GM18867 (cell line): ENCODE measurements at regions not wholly inside any gene's neighbourhood (a gene's known extent, or its start where the extent isn't known, plus 50 kb on each side); places are given as distances from the start of the nearest gene placed in this dataset.
"Not testable (repeated sequence)": the region's sequence is repeated elsewhere in the genome, so short reads cannot be mapped to it uniquely, and the experiment has no call there.

ENCODE experiments used
- ATAC-seq: cut with Tn5 transposase; IDR thresholded peaks from one replicate; pipeline ENCODE4 v1.9.1; 2021; ENCODE audit warnings: mild to moderate bottlenecking, moderate library complexity; ENCODE audit not compliant: unreplicated experiment

DNA sequence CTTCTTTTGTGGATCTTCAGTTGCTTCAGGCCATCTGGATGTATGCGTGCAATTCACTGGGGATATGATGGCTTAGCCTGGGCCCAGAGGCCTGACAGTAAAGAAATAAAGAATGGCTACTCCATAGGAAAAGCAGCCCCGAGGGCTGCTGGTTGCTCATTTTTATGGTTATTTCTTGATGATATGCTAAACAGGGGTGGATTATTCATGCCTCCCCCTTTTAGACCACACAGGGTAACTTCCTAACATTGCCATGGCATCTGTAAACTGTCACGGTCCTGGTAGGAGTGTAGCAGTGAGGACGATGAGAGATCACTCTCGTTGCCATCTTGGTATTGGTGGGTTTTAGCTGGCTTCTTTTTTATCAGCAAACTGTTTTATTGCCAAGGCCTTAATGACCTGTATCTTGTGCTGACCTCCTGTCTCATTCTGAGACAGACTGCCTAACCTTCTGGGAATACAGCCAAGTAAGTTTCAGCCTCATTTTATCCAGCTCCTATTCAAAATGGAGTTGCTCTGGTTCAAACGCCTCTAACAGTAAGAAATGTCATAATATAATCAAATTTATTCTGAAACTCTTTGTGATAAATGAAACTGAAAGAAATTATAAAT is 60.5 kb downstream of the DSEL start:
- ATAC-seq, result no peak

DNA sequence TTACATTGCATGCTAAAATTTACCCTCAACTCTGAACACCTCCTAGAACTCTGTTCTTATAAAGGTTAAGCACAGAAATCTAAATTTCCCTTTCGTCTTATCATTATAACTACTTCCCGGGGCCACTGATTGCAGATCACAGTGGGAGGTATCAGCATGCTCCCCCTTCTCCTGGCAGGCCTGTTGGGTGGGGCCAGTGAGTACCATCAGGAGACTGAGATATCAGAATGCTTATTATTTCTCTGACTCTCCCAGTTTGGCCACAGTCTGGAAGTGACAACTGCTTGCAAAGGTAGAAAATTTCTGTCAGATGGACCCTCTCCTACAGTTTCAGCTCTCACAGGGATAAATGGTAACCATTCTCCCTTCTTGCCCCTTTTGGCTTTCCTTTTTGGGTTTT is 62.6 kb downstream of the DSEL start:
- ATAC-seq, result no peak

DNA sequence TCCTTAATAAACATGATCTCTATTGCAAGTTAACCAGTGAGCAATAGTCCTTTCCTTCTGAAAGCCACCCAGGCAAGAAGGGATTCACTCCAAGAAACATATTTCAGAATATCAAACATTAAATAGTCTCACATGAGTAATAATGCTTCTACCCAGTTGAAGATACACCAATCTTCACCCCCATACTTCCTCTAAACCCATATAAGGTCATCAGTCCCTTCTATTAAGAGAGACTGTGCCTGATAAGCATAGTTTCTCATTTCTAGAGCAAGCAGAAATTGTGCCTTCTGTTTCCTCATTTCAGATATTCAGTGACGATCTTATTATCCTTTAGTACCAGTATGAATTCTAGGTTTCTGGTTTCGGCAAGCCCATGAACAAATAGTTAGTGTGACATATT is 64.6 kb downstream of the DSEL start:
- no peak for ATAC-seq

DNA sequence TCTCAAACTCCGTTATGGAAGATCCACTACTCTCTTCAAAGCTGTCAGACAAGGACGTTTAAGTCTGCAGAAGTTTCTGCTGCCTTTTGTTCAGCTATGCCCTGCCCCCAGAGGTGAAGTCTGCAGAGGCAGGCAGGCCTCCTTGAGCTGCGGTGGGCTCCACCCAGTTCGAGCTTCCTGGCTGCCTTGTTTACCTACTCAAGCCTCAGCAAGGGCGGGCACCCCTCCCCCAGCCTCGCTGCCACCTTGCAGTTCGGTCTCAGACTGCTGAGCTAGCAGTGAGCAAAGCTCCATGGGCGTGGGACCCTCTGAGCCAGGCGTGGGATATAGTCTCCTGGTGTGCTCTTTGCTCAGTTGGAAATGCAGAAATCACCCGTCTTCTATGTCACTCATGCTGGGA is 65.4 kb downstream of the DSEL start:
- ATAC-seq, result not testable (repeated sequence)

DNA sequence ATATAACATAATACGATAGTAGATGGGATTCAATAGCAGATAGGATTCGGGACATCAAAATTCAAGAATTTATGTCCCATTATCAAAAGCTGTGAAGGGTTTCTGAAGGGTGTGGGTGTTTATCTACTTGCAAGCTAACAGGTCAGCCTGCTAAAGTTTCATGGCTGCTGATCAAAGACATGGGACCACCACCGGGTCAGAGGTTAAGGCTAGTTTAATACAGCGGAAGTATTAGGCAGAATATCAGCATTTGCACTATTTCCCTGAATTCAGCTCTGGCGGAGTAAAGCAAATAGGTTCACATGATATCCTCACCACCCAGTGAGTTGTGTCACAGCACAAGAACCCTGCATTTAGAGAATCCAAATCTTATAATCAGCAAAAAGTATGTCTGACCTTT is 82.5 kb downstream of the DSEL start:
- ATAC-seq, result no peak

GRCh38 chr18:67432806-67433205 is 83.7 kb downstream of the DSEL start:
- ATAC-seq, result no peak

GRCh38 chr18:67428805-67429204 is 87.7 kb downstream of the DSEL start:
- ATAC-seq, result no peak

DNA sequence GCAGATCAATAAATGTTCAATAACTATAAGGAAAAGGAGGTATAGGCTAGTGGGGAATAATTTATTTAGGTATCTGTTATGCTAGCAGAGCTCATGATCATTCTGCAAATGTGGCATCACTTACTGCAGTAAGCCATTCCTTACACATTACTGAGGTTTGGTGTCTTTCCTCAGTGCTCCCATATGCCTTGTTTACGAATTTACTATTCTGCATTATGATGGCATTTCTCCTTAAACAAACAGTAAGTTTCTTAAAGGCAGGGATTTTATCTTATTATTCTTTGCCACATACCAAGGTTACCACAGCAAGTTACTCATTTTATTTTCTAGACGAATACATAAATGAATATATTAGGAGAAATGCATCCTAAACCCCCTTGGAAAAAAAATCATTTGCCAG is 88.4 kb downstream of the DSEL start:
- ATAC-seq, result no peak

GRCh38 chr18:67426486-67426885 is 90.0 kb downstream of the DSEL start:
- no peak for ATAC-seq

DNA sequence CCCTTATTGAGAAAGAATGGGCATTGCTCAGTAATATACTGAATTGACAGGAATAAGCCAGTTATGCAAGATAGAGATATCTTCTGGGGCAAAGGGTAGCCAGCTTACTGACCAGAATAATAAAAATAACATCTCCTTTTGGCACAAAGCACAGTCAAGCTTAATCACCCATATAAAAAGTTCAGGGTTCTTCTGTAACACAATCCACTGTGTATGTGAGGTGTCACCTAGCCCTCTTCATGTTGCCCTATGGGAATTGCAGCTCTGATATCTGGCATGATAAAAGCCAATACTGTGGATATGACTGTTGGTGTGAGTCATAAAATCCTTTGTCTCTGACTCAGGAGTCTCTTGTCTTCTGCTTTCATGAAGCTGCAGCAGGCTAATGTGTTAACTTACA is 90.8 kb downstream of the DSEL start:
- no peak for ATAC-seq

- no peak for ATAC-seq
Measured at GRCh38 chr18:67421651-67422050, 94.9 kb downstream of the DSEL start.

- peak; percentile 88 for ATAC-seq
Measured at GRCh38 chr18:67417864-67418523, 98.5 kb downstream of the DSEL start.

GRCh38 chr18:67411116-67411515 is 105.4 kb downstream of the DSEL start:
- no peak for ATAC-seq

DNA sequence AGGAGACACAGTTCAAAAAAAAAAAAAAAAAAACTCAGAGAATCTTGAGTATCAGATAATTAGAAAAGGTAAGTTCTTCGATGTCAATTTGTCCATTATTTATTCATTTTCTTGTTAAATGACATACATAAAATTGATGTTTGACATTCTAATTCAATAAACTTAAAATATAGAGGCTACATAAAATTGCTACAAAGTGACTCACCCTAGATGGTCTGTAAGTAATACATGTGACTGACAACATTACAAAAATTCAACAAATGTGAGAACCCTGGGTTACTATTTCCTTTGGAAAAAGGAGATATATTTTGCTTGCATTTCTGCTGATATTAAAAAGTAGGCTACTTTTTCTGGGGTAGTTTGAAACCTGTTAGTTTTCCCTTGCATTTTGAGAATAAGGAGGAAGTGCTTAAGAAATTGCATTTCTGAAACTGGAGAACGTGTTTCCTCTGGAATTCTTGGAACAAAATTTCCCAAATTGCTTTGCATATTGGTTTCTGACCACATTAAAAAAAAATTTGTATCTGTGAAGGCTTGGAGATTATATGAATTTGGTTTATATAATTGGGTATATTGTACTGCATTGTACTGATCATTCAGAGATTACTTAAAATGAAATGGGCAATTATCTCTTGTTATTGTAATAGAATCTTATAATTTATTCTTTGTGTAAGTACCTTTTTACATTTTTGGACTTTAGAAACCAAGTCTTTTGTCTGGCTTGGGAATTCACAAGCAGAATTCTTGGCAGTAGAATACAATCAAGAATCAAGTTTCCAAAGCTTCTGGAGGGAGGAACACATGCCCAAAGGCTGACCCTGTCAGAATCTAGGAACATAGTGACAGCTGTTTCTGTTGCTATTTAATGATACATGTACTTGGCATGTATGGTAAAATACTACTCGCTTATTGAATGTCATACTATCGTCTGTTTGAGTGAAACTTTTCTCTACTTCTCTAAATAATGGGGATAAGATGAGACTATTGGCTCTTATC is 106.1 kb downstream of the DSEL start:
- no peak for ATAC-seq

- no peak for ATAC-seq
Measured at GRCh38 chr18:67408240-67408639, 108.3 kb downstream of the DSEL start.

- ATAC-seq, result no peak
Measured at GRCh38 chr18:67406714-67407113, 109.8 kb downstream of the DSEL start.

GRCh38 chr18:67402543-67402942 is 114.0 kb downstream of the DSEL start:
- ATAC-seq, result no peak

DNA sequence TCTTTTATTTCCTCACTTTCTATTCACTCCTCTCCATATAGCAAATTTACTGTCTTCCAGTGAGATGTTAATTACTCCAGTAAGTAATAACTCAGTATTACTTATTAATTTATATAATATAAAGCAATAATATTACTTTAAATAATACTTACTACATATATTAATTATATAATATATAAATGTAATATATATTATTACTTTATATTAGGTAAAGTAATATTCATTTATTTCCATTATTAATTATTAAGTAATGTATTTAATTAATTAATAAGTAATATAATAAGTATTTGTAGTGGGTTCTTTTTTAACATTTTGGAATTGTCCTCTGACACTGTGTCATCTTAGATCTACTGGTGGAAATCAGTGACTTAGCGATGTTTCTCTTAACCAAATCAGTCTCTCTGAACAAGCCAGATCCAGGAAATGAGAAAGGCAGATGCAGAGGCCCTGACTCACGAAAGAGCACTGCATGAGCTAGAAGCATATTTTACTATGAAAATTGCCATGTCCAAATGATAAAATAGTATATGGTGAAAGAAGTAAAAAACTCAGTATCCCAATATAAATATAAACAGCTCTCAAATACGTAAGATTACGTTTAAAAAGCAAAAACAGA is 115.9 kb downstream of the DSEL start:
- no peak for ATAC-seq

GRCh38 chr18:67386032-67386431 is 130.5 kb downstream of the DSEL start:
- ATAC-seq, result no peak

- ATAC-seq, result no peak
Measured at GRCh38 chr18:67385455-67385854, 131.1 kb downstream of the DSEL start.

- ATAC-seq, result not testable (repeated sequence)
Measured at GRCh38 chr18:67384057-67384456, 132.5 kb downstream of the DSEL start.
